HPDE6-E6E7 (cell line): ENCODE measurements at regions not wholly inside any gene's neighbourhood (a gene's known extent, or its start where the extent isn't known, plus 50 kb on each side); places are given as distances from the start of the nearest gene placed in this dataset.

Source experiments
- DNase-seq: peaks from one replicate; pipeline ENCODE4 v3.0.0; 2011; ENCODE audit warnings: missing footprints; ENCODE audit errors: extremely low spot score

DNA sequence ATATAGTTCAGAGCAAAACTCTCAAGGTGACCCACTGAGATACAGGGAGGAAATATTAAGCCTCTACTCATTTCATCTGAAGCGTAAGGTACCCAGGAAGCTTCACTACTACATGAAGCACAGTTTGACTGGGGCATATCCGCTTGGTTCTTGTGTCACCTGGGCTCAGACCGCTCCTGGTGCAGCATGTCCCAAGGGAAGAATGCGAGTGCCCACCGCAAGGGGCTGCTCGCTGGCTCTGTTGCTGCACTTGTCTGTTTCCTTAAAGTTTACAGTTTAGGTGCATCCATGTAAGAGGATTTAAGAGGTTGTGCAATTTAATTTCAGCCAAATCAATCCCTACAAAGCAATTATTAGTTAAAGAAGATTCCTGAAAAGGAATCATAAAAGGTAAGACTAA, 507.8 kb downstream of the FBXO15 start:
- no peak for DNase-seq

DNA sequence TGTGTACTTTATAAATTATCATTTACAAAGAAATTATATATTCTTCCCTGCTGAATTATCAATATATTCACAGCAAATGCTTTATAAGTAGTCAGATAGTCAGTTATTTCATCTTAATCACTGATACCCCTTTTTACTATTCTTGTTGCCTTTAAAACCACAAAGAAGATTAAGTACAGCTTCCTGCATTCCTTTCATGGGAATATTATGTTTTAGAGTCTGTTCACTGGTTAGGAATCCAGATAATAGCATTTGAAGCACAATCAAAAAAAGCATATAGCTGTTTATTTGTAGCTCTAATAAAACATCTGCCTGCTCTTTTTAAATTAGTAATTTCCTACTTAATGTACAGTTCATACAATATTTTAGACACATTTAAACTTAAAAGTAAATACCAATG, 508.9 kb downstream of the FBXO15 start:
- DNase-seq = no peak

DNA sequence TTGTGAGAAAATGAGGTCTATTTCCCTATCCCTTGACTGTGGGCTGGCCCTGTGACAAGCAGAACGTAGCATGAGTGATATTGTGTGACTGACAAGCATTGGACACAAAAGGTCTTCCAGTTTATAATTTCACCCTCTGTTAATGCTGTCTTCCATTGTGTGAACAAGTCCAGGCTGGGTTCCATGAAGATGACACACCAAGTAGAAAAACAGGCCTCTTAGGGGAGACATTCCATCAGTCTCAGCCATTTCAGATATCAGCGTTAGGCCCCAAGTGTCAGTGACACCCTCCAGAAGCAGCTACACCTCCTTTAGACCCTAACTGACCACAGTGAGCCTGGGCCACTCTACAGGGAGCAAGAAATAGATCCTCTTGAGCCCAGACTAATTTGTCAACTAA, 511.3 kb downstream of the FBXO15 start:
- peak; percentile 31 for DNase-seq

GRCh38 chr18:73626859-73627258, 520.8 kb downstream of the FBXO15 start:
- no peak for DNase-seq

- no peak for DNase-seq
These were observed 521.4 kb downstream of the FBXO15 start for GRCh38 chr18:73626221-73626620.

GRCh38 chr18:73621091-73621490, 526.5 kb downstream of the FBXO15 start:
- no peak for DNase-seq

DNA sequence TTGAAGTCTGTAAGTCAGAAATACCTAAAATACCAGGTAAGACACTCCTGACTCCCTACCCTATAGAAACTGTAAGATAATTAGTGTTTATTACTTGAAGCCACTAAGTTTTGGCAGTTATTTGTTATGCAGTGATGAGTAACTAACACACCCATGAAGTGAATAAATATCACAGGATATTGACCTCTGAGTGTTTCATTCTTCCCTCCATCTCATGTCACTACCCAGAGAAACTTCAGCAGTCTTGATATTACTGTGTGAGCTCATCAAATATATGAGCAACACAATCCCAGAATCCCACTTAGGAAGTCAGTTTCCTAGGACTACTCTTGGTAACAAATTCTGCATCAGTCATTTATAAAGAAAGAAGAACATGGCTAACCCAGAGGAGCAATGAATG, 529.7 kb downstream of the FBXO15 start:
- DNase-seq = no peak

- DNase-seq = no peak
These were observed 532.1 kb downstream of the FBXO15 start for GRCh38 chr18:73615506-73615905.

DNA sequence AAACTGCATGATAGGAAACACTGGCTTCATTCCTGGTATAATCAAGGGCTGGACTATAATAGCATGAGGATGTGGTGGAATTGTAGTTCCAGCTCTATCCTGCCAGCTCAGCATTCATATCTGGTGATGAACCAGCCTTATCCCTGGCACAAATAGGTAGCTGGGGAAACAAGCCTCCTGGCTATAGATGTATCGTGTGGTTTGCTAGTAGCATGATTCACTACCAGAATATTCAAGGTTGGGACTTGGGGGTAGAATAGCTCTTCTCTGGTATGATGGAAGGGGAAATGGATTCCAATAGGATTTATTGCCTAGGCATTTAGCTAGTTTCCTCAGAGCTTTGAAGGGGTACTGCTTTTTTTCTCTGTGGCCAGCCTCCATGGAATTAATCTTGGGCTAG, 532.8 kb downstream of the FBXO15 start:
- DNase-seq = peak; percentile 84

DNA sequence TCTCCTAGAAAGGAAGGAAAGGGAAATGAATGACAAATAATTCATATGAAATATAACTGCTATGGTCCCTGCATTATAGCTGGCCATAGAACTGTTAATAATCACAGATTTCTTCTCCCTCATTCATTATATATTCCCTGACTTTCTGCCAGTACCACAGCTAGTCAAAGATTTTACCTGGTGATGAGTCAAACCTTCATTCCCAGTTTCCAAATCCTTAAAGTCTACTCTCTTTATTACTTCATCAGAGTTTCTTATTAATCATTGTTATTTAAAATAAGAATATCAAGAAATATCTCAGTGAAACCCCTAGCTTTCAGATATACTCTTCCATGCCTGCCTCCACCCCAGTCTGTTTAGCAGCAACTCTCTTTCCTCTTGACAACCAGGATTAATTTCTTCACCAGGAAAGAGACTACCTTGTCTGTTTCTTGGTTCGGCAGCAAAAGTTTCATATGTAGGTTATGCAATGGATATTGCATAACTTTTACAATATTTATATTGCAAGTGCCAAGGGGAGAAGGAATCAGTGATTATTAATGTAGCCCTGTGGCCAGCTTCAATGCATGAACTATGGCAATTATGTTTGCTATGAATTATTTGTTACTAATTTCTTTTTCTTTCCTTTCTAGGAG, 533.8 kb downstream of the FBXO15 start:
- DNase-seq = no peak

DNA sequence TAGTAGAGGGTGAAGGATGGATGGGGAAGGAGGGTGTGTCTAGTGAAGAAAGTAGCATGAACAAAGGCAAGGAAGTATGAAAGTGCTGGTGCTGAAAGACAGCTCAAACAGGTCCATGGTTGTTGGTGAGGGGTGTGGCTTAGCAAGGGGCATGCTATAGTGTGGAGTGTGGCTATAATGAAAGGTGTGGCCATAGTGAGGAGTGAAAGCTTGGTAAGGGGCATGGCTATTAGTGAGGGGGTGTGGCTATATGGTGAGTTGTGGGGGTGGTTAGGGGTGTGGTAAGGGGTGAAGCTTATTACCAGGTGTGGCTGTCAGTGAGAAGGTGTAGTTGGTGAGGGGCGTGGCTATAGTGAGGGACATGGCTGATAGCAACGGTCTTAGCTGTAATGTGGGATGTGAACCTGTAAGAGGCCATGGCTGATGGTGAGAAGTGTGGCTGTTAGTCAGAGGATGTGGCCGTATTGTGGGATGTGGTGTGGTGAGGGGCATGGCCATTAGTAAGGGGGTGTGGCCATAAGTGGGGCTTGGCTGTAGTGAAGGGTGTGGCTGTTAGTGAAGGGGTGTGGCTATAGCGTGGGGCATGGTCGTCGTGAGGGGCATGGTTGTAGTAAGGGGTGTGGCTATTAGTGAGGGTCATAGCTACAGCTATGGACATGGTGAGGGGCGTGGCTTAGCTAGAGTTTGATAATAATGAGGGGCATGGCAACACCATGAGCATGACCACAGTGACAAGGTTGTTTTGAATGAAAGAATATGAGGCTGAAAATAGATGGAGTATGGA, 549.6 kb downstream of the FBXO15 start:
- no peak for DNase-seq

GRCh38 chr18:73594749-73595148, 552.9 kb downstream of the FBXO15 start:
- DNase-seq = no peak

DNA sequence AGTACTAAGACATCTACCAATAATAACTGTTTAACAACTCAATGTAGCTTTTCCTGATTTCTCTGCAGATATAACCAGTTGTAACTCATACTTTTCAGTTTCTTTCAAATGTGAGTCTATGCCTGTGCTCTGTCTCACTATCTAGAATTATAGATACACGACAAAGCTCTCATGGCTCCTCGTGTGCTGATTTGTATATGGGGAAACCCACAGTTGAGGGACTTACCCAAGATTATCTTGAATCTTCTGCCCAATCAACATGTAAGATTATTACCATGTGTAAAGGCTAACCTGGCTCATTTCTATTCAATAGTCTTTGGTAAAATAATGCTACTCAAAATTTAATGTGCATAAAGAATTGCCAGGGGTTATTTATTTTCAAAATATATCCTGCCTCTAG, 554.4 kb downstream of the FBXO15 start:
- no peak for DNase-seq

DNA sequence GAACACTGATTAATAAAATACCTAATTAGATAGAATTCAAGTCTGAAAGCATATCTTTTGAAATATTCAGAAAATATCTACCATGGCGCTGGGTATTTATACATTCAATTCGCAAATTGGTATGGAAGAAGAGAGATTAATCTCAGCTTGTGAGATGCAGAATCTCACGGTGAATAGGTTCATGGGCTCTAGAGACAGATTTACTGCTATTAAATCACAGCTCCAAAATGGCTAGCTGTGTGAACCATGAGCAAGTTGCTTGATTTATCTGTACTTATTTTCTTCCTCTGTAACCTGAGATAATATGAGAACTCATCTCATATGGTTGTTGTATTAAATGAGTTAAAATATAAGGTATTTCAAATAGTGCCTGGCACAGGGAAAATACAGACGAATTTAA, 556.7 kb downstream of the FBXO15 start:
- no peak for DNase-seq

GRCh38 chr18:73579698-73580097, 567.9 kb downstream of the FBXO15 start:
- DNase-seq = no peak

DNA sequence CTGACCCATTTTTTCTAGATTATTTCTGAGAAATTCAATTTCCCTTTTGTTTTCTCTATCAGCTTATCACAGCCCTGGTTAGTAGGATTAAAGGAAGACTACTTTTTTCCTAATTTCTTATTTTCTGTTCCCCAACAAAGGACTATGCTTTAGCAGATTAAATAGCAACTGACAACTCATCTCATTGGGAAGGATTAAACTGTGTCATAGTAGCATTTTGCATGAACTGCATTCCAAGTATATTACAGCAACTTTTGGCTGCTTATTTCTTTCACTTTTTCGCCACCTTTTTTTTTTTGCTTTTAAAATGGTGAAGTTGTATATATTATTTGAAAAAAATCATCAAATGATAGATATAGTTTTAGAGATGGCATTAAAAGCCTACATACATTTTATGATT, 570.3 kb downstream of the FBXO15 start:
- no peak for DNase-seq

DNA sequence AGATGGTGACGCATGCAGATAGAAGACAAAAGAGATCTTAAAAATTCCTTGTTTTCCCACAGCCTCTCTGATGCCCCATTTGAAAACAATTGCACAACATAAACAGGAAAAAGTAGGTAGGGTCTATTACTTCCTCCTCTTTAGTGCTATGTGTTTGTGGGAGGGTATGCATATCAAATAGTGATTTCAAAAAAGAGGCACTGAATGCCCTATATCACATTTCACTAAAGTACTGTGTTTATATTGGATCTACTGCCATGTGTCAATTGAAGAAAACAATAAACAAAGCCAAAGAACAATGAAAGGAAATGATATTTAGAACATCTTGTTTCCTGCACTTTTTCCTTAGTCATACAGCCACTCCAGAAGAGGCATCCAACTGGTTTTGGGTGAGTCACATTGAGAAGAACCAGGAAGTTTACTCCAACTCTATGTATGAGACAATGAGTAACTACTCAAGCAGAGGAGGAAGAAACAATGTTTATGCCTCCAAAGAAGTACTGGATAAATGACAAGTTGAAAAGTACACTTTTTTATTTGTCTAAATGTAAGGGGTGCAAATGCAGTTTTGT, 583.6 kb downstream of the FBXO15 start:
- peak; percentile 58 for DNase-seq

DNA sequence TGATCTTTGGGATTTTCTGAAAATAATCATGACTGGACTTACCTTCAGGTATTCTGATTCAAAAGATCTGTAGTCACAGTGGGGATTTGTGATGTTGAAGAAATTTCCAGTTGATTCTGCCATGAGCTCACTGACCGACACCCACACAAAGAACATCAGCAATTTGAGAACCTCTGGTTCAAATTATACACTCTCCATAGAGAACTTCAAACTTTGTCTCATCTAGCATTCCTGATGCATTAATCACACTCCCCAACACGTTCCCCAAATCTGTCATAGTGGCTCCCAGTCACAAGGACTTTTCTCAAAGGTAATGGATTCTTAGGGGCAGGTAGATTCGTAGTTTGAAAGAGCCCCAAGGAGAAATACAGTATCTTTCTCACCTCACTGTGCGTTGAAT, 584.3 kb downstream of the FBXO15 start:
- no peak for DNase-seq

GRCh38 chr18:73556904-73557303, 590.7 kb downstream of the FBXO15 start:
- no peak for DNase-seq

DNA sequence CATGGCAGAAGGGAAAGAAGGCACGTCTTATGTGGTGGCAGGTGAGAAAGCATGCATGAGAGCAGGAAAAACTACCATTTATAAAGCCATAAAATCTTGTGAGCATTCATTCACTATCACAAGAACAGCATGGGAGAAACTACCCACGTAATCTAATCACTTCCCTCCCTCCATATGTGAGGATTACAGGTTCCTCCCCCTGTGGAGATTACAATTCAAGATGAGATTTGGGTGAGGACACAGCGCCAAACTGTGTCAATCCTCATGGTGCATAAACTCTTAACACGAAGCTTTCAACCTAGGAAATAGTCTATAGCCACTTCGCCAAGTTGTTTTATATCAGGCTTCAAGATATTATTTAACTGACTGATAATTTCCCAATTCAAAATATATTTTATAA, 595.5 kb downstream of the FBXO15 start:
- no peak for DNase-seq

DNA sequence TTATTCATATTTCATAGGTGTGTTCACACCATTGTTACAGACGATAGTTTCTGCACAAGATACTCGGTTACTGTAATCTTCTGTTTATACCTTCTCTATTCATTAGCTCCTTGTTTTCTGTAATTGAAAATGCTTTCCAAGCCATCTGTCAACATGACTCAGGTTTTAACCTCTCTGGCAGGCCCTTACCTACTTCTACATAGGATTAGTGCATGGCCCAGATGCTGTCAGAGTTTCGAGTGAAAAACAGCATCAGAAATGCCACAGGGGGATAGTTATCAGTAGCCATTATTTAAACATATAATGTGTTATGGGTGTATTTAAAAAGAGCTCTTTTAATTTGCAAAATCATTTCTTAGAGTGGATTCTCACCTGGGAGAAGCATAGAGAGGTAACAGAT, 596.4 kb downstream of the FBXO15 start:
- no peak for DNase-seq

GRCh38 chr18:73549236-73549635, 598.4 kb downstream of the FBXO15 start:
- no peak for DNase-seq

DNA sequence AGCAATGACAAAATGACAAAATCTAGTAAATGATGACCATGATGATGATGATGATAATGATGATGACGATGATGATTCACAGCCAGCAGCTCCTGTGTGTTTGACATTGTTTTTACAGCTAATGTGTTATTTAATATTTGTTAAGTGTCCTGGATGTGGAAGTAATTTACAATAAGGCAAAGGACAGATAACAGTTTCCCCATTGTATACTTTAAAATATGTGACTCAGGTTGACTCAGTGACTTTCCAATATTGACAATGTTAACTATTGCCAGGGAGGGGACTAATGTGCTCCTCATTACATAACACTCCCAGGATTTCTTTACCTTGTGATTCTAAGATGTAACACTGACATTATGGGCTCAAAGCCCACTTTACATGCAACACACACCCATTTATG, 602.2 kb downstream of the FBXO15 start:
- DNase-seq = no peak
